ENCODE measurements at regions not wholly inside any gene's neighbourhood (a gene's known extent, or its start where the extent isn't known, plus 50 kb on each side); places are given as distances from the start of the nearest gene placed in this dataset.

GRCh38 chr12:46509135-46509534 lies 136.6 kb upstream of the SLC38A2 start:
- Histone ChIP-seq H3K4me1 (ENCODE audit: control insufficient read depth in 1 of 2, insufficient read depth in 2 of 2, low read depth in 1 of 2, low read length in 1 of 2) (no peaks in the 10 kb centered on the region), H3K79me2 (ENCODE audit: insufficient read depth) (no peaks in the 10 kb centered on the region), H3K36me3 (replicated peaks in 1 of 2; ENCODE audit: control insufficient read depth in 1 of 2, insufficient read depth in 2 of 2, low read length in 1 of 2) (peaks cover 0 to 22% of the 10 kb centered on the region in 2 experiments), H4K20me1 (ENCODE audit: insufficient read depth) (no peaks in the 10 kb centered on the region), H3K4me2 (no peak overlapping the region), H3K4me3 (ENCODE audit: low read depth in 2 of 2, low read length in 1 of 2) (no peak overlapping the region), H3K9me2 (no peaks in the 10 kb centered on the region), H3K9me3 (peaks cover 24% of the 10 kb centered on the region; the same call in 1 of the 2 replicates), H3K9ac (no peak overlapping the region), H3F3A (replicated peaks; ENCODE audit: insufficient read depth) (no peaks in the 10 kb centered on the region), H3K27me3 (ENCODE audit: insufficient read depth) (no peaks in the 10 kb centered on the region), H2AFZ (ENCODE audit: low read depth) (no peak overlapping the region), H3K27ac (ENCODE audit: low read depth in 2 of 2, low read length in 1 of 2) (no peak overlapping the region)
- no peak for DNase-seq
- POLR2A ChIA-PET, result no interaction called here
- CTCF ChIA-PET, result interaction anchor here (1.2 kb wide), 1 partner anchor 152 kb away, joined by 3 read pairs; no protein-coding TSS in a partner anchor
- 19% methylated on average over 1 of the region's 1 CpG for WGBS (ENCODE audit: low lambda C conversion rate)
- TF ChIP-seq EP300 (IDR thresholded peaks at IDR 0.05; ENCODE audit: borderline replicate concordance in 1 of 2, low read depth in 1 of 2, low read length in 1 of 2) (peak in 1 of 2 experiments; percentile 66; a peak in 1 of 4 replicates), TCF12 (IDR thresholded peaks at IDR 0.05) (no peak), MXI1 (IDR thresholded peaks at IDR 0.05; ENCODE audit: low read depth, low read length) (no peak), RFX5 (IDR thresholded peaks at IDR 0.05; ENCODE audit: low read length) (no peak), CHD2 (IDR thresholded peaks at IDR 0.05; ENCODE audit: low read length, partially characterized antibody) (no peak), GATA2 (CRISPR knock-in tag; IDR thresholded peaks at IDR 0.05) (peak; percentile 89), FOXM1 (IDR thresholded peaks at IDR 0.05; ENCODE audit: low read depth) (no peak), MEF2A (IDR thresholded peaks at IDR 0.05; ENCODE audit: borderline replicate concordance, low read depth) (no peak), TAF1 (IDR thresholded peaks at IDR 0.05; ENCODE audit: borderline replicate concordance, low read depth, low read length) (no peak), RCOR1 (IDR thresholded peaks at IDR 0.05; ENCODE audit: low read length) (peak; percentile 49; the same call in 1 of the 2 replicates), IRF3 (IDR thresholded peaks at IDR 0.05; ENCODE audit: low read depth, low read length) (no peak), ZBTB33 (IDR thresholded peaks at IDR 0.05; ENCODE audit: borderline replicate concordance, low read depth) (no peak)

- no peaks in the 10 kb centered on the region for H3K79me2 ChIP-seq (ENCODE audit: insufficient read depth)
- 77% methylated on average over 6 of the region's 6 CpGs for WGBS (ENCODE audit: low lambda C conversion rate)
- ChIA-PET CTCF (interaction anchor here (1.2 kb wide), 1 partner anchor 153 kb away, joined by 3 read pairs; no protein-coding TSS in a partner anchor), POLR2A (no interaction called here)
- H4K20me1 ChIP-seq (ENCODE audit: insufficient read depth), result no peaks in the 10 kb centered on the region
- peaks cover 0 to 22% of the 10 kb centered on the region in 2 experiments for H3K36me3 ChIP-seq (replicated peaks in 1 of 2; ENCODE audit: control insufficient read depth in 1 of 2, insufficient read depth in 2 of 2, low read length in 1 of 2)
- H3K4me1 ChIP-seq (ENCODE audit: control insufficient read depth in 1 of 2, insufficient read depth in 2 of 2, low read depth in 1 of 2, low read length in 1 of 2), result no peaks in the 10 kb centered on the region
- H3K27me3 ChIP-seq (ENCODE audit: insufficient read depth), result no peaks in the 10 kb centered on the region
- H3K27ac ChIP-seq (ENCODE audit: low read depth in 2 of 2, low read length in 1 of 2), result no peak overlapping the region
- no peak overlapping the region for H2AFZ ChIP-seq (ENCODE audit: low read depth)
- no peak for TF ChIP-seq FOXJ3 (CRISPR knock-in tag; IDR thresholded peaks at IDR 0.05)
- no peak for TF ChIP-seq GABPA (IDR thresholded peaks at IDR 0.05; ENCODE audit: low read depth)
- H3K9me2 ChIP-seq, result no peaks in the 10 kb centered on the region
- H3K9ac ChIP-seq, result no peak overlapping the region
- no peak for DNase-seq
- H3F3A ChIP-seq (replicated peaks; ENCODE audit: insufficient read depth), result no peaks in the 10 kb centered on the region
- peaks cover 19% of the 10 kb centered on the region; the same call in 1 of the 2 replicates for H3K9me3 ChIP-seq
- no peak overlapping the region for H3K4me3 ChIP-seq (ENCODE audit: low read depth in 2 of 2, low read length in 1 of 2)
- no peak overlapping the region for H3K4me2 ChIP-seq
These were observed 136.1 kb upstream of the SLC38A2 start for GRCh38 chr12:46508651-46509050.
